GM23338 (cell line): ENCODE measurements at regions not wholly inside any gene's neighbourhood (a gene's known extent, or its start where the extent isn't known, plus 50 kb on each side); places are given as distances from the start of the nearest gene placed in this dataset.

ENCODE experiments used
- CTCF ChIP-seq, 2 experiments: fragments of 200-600 bp in 1 of 2; sonication (generic) in 1 of 2; conservative IDR thresholded peaks; 2 replicates each; pipeline versions ENCODE4 v1.5.1 to v1.6.1; 2016 to 2017; ENCODE audit warnings: antibody characterized with exemption in 2 of 2, low read depth in 2 of 2, mild to moderate bottlenecking in 2 of 2, moderate library complexity in 1 of 2
- EZH2 ChIP-seq: fragments of 200-600 bp; sonication (generic); IDR thresholded peaks from one replicate; pipeline ENCODE4 v1.8.0; 2017; ENCODE audit warnings: antibody characterized with exemption, mild to moderate bottlenecking, low read depth; ENCODE audit not compliant: unreplicated experiment

DNA sequence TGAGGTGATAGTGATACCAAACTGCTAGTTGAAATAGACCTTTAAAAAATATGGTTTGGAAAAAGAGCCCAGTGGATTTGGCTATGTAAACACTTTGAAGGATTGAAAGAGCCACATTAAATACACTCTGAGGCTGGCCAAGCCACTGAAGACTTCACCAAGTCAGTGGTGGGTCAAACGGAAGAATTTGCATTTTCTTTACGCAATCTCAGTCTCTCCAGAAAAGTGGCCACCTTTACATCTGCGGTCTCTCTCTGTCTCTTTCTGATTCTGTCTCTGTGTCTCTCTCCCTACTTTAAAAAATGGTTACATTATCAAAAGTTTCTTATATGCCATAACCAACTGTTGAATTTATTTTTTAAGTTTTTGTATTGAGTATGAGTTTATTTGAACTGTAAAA lies 651.2 kb upstream of the PITX2 start:
- TF ChIP-seq CTCF (conservative IDR thresholded peaks at IDR 0.05; ENCODE audit: low read depth in 2 of 2) (no peak), EZH2 (no peak)
